Stomach (tissue), 8 donors: ENCODE measurements at regions not wholly inside any gene's neighbourhood (a gene's known extent, or its start where the extent isn't known, plus 50 kb on each side); places are given as distances from the start of the nearest gene placed in this dataset.
A peak's percentile ranks its signal among the peaks of the same experiment; 100 is the strongest.

Source experiments
- DNase-seq, 2 donors: peaks; one replicate each; pipeline versions ENCODE4 v3.0.0 to v3.0.0-alpha.2; 2013 to 2019
- H3K27ac ChIP-seq, 5 donors: fragments of 200-600 bp in 4 of 5; sonication (generic) in 4 of 5; one replicate each; pipeline ENCODE4 v1.5.1; 2013 to 2019; ENCODE audit warnings: mild to moderate bottlenecking in 1 of 5, moderate library complexity in 1 of 5
- H3K27me3 ChIP-seq, 3 donors: fragments of 200-600 bp; sonication (generic); one replicate each; pipeline ENCODE4 v1.5.1; 2017 to 2019; ENCODE audit warnings: mixed run types in 1 of 3
- H3K36me3 ChIP-seq, 4 donors: fragments of 200-600 bp; sonication (generic); 1 replicate in 3 of 4; 2 replicates in 1 of 4; pipeline ENCODE4 v1.5.1; 2016 to 2019
- H3K4me1 ChIP-seq, 4 donors: fragments of 200-600 bp; sonication (generic); one replicate each; pipeline ENCODE4 v1.5.1; 2016 to 2019
- H3K4me3 ChIP-seq, 4 donors: fragments of 200-600 bp; sonication (generic) in 3 of 4; one replicate each; pipeline ENCODE4 v1.5.1; 2016 to 2019; ENCODE audit warnings: mild to moderate bottlenecking in 1 of 4
- H3K9me3 ChIP-seq, 4 donors: fragments of 200-600 bp; sonication (generic); one replicate each; pipeline ENCODE4 v1.5.1; 2016 to 2019
- CTCF ChIP-seq, 7 experiments: fragments of 450-650 bp in 4 of 7; fragments of 200-600 bp in 3 of 7; sonication (generic) in 3 of 7; IDR thresholded peaks; one replicate each; pipeline ENCODE4 v1.5.1; 2016 to 2019; ENCODE audit warnings: antibody characterized with exemption in 7 of 7, control low read depth in 2 of 7, mild to moderate bottlenecking in 1 of 7
- EP300 ChIP-seq: sonication (generic); formaldehyde crosslinking; IDR thresholded peaks from one replicate; pipeline ENCODE4 v1.6.1; 2017; ENCODE audit warnings: antibody characterized with exemption
- POLR2A ChIP-seq, 4 donors: fragments of 450-650 bp; IDR thresholded peaks; one replicate each; pipeline ENCODE4 v1.6.1; 2016; ENCODE audit warnings: antibody characterized with exemption in 4 of 4, control low read depth in 2 of 4, mild to moderate bottlenecking in 1 of 4, moderate library complexity in 1 of 4
- POLR2AphosphoS5 ChIP-seq, 3 donors: sonication (generic); formaldehyde crosslinking; IDR thresholded peaks; one replicate each; pipeline ENCODE4 v1.6.1; 2016; ENCODE audit warnings: antibody characterized with exemption in 3 of 3
- WGBS, 5 donors: extraction: QIAGEN DNeasy Blood & Tissue Kit in 3 of 5; methylation state at CpG; one replicate each; pipeline versions ENCODE4 v1.1.5 to v1.1.7; 2013 to 2018; 5-methylcytosine and 5-hydroxymethylcytosine counted together
- intact Hi-C: fragments of 100-400 bp; cut with DNase I; formaldehyde crosslinking; loops from one replicate; pipeline ENCODE4 v1.15.1; 2023; ENCODE audit warnings: low total_unique reads
- donor health status: healthy with polysubstance abuse.
- donor health status: Bipolar disorder and iron deficiency.
- donor health status: healthy.

- no peak overlapping the region for H3K27ac ChIP-seq
- H3K4me1 ChIP-seq: peaks cover 0 to 11% (median 0%) of the 10 kb centered on the region in 4 donors
- intact Hi-C loops: no loop called here
- no peaks in the 10 kb centered on the region for H3K9me3 ChIP-seq
- DNase-seq: no peak
- peaks cover 0 to 4% (median 0%) of the 10 kb centered on the region in 3 donors for H3K27me3 ChIP-seq
- 78 to 90% (median 84%) methylated on average over 2 of the region's 2 CpGs for WGBS, 5 donors
- no peaks in the 10 kb centered on the region for H3K36me3 ChIP-seq
- H3K4me3 ChIP-seq: no peak overlapping the region
- TF ChIP-seq CTCF (IDR thresholded peaks at IDR 0.05): no peak
- TF ChIP-seq EP300: no peak
- TF ChIP-seq POLR2A (IDR thresholded peaks at IDR 0.05): no peak
- no peak for TF ChIP-seq POLR2AphosphoS5 (IDR thresholded peaks at IDR 0.05)
These were observed 61.3 kb upstream of the SPIN1 start for GRCh38 chr9:88326936-88327335.

DNA sequence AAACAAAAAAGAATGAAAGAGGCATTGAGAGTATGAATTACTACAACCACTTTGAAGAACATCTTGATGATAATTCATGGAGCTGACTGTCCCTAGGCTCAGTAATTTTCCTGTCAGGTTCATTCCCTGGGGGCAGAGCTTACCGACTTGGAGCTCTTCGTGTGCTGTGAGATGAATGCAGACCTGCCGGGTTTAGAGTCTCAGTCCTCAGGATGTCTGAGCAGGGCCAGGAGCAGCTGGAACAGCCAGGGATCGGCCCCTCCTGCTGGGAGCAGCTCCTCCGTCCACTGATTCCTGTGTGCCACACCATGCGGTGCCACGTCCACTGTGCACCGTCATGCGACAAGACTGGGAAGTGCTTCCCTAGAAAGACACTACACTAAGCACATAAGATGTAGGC, 62.2 kb upstream of the SPIN1 start:
- intact Hi-C loops: no loop called here
- Histone ChIP-seq H3K36me3 (no peaks in the 10 kb centered on the region), H3K4me3 (no peak overlapping the region), H3K4me1 (peaks cover 0 to 11% (median 0%) of the 10 kb centered on the region in 4 donors), H3K9me3 (no peaks in the 10 kb centered on the region), H3K27me3 (peaks cover 0 to 4% (median 0%) of the 10 kb centered on the region in 3 donors), H3K27ac (no peak overlapping the region)
- 90 to 98% (median 92%) methylated on average over 9 of the region's 9 CpGs for WGBS, 5 donors
- DNase-seq: no peak
- TF ChIP-seq POLR2A (IDR thresholded peaks at IDR 0.05) (no peak), EP300 (no peak), POLR2AphosphoS5 (IDR thresholded peaks at IDR 0.05) (no peak), CTCF (IDR thresholded peaks at IDR 0.05) (no peak)

DNA sequence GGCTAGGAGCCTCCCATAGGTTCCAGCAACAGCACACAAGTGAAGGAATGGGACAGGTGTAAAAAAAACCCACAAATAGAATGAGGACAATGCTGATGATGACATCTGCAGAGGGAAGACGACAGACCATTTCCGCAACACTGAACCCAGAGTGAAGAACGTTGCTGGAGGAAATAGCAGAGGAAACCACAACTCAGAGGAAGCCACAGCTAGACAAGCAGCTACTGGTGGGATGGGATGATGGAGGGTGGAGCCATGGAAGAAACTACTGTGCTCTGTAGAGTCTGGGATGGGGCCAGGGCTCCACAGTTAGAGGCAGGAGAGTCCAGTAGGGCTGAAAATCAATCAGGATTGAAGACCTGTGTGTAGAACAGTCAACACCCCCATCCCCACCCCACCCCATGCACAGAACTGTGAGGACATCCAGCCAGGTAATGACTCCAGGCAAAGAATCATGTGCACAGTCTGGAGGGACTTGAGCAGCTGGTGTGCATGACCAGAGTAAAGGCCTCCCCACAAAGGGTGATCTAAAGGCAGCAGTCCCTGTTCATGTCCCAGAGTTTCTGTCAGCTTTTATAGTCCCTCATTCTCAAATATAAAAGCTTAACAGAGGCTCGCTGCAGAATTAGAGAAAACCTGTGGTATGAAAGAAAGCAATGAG, 65.2 kb upstream of the SPIN1 start:
- Histone ChIP-seq H3K9me3 (no peaks in the 10 kb centered on the region), H3K4me1 (peaks cover 0 to 5% (median 0%) of the 10 kb centered on the region in 4 donors), H3K27ac (no peak overlapping the region), H3K4me3 (no peak overlapping the region), H3K27me3 (peaks cover 0 to 4% (median 0%) of the 10 kb centered on the region in 3 donors), H3K36me3 (no peaks in the 10 kb centered on the region)
- intact Hi-C loops: no loop called here
- DNase-seq: peak in 1 of 2 donors; percentile 68
- TF ChIP-seq CTCF (IDR thresholded peaks at IDR 0.05): no peak
- peak in 1 of 3 donors; percentile 26 for TF ChIP-seq POLR2AphosphoS5 (IDR thresholded peaks at IDR 0.05)
- WGBS, 5 donors: 51 to 73% (median 63%) methylated on average over 4 of the region's 4 CpGs

DNA sequence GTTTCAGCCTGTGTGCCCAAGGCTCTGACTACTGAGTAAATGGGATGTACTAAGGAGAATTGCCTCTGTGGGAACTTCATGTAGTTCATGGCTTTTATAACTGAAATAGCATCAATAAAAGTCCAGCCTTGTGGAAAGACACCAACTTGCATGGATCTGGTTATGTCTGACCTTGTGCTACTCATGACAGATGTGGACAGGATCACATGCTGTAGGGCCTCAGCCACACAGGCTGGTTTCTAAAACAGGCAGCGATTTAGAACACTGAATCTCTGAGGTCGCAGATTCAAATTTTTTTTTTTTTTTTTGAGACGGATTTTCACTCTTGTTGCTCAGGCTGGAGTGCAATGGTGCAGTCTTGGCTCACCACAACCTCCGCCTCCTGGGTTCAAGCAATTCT, 66.5 kb upstream of the SPIN1 start:
- DNase-seq: no peak
- no peak overlapping the region for H3K4me3 ChIP-seq
- H3K9me3 ChIP-seq: no peaks in the 10 kb centered on the region
- WGBS, 5 donors: 82 to 92% (median 83%) methylated on average over 4 of the region's 4 CpGs
- H3K27me3 ChIP-seq: peaks cover 0 to 4% (median 0%) of the 10 kb centered on the region in 3 donors
- no peak overlapping the region for H3K27ac ChIP-seq
- no peaks in the 10 kb centered on the region for H3K36me3 ChIP-seq
- TF ChIP-seq CTCF (IDR thresholded peaks at IDR 0.05) (no peak), POLR2A (IDR thresholded peaks at IDR 0.05) (no peak), EP300 (no peak), POLR2AphosphoS5 (IDR thresholded peaks at IDR 0.05) (no peak)
- H3K4me1 ChIP-seq: peaks cover 0 to 5% (median 0%) of the 10 kb centered on the region in 4 donors
- intact Hi-C loops: no loop called here
